Tibial nerve (tissue), 4 donors: ENCODE measurements at regions not wholly inside any gene's neighbourhood (a gene's known extent, or its start where the extent isn't known, plus 50 kb on each side); places are given as distances from the start of the nearest gene placed in this dataset.

Source experiments
- EP300 ChIP-seq, 2 donors: sonication (generic); formaldehyde crosslinking; IDR thresholded peaks; one replicate each; pipeline ENCODE4 v1.6.1; 2017; ENCODE audit warnings: antibody characterized with exemption in 2 of 2, mild to moderate bottlenecking in 1 of 2
- POLR2A ChIP-seq, 2 donors: fragments of 450-650 bp; IDR thresholded peaks; one replicate each; pipeline ENCODE4 v1.6.1; 2017; ENCODE audit warnings: antibody characterized with exemption in 2 of 2, mild to moderate bottlenecking in 2 of 2, moderate library complexity in 2 of 2
- TF ChIP-seq, protein P1 (sequence below), 5 experiments: fragments of 200-600 bp in 3 of 5; fragments of 450-650 bp in 2 of 5; sonication (generic) in 3 of 5; IDR thresholded peaks; one replicate each; pipeline ENCODE4 v1.5.1; 2016 to 2019; ENCODE audit warnings: antibody characterized with exemption in 5 of 5, mild to moderate bottlenecking in 3 of 5, moderate library complexity in 2 of 5

DNA sequence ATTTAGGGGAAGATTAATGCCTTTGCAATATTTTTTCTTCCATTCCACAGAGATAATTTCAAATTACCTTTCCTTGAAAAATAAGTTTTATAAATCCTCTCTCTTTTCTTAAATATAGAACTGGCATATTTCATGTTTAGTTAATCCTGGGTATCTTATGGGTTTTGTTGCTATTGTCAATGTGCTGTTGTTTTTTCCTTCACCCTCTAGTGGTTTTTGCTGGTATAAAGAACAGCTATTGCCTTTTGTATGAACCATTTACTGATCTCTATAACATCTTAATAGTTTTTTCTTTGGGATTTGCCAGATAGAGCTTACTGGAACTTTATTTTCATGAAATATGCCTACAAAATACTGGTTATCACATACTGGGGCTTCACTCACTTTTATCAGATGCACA, 359.6 kb upstream of the DPPA4 start:
- TF ChIP-seq, protein P1, sequence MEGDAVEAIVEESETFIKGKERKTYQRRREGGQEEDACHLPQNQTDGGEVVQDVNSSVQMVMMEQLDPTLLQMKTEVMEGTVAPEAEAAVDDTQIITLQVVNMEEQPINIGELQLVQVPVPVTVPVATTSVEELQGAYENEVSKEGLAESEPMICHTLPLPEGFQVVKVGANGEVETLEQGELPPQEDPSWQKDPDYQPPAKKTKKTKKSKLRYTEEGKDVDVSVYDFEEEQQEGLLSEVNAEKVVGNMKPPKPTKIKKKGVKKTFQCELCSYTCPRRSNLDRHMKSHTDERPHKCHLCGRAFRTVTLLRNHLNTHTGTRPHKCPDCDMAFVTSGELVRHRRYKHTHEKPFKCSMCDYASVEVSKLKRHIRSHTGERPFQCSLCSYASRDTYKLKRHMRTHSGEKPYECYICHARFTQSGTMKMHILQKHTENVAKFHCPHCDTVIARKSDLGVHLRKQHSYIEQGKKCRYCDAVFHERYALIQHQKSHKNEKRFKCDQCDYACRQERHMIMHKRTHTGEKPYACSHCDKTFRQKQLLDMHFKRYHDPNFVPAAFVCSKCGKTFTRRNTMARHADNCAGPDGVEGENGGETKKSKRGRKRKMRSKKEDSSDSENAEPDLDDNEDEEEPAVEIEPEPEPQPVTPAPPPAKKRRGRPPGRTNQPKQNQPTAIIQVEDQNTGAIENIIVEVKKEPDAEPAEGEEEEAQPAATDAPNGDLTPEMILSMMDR (IDR thresholded peaks at IDR 0.05) = no peak
- TF ChIP-seq POLR2A (IDR thresholded peaks at IDR 0.05) (no peak), EP300 (IDR thresholded peaks at IDR 0.05) (no peak)
